ENCODE measurements at regions not wholly inside any gene's neighbourhood (a gene's known extent, or its start where the extent isn't known, plus 50 kb on each side); places are given as distances from the start of the nearest gene placed in this dataset.

DNA sequence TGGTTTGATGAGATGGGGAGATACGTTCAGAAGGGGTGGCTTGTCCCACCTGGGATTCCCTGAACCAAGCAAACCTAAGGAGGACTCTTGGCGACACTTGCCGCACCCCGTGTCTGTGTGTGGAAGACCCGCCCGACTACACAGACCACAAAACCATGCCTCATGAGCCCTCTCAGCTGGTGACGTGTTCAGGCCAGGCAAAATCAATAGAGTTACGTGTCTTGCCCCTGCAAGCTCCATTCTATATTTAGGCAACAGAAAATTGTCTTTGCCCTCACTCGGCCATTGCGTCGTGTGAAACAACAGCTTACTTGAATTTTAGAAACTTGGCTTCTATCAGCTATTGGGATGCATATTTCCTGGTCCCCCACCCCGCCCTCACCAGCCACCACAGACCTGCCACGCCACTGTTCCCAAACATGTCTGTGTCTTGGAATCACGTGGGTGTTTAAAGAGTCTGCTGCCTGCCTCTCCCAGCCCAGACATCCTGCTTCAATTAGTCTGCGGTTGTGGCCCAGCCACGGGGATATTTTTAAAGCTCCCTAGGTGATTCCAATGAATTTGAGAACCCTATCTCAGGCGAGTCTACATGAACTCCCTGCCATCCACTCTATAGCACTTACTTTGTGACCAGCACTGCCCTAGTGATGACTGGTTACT is 279.2 kb upstream of the EXOC2 start:
- DNase-seq (ENCODE audit: insufficient read length, low spot score) (no peak), FAIRE-seq (no peak)
- TF ChIP-seq, protein P1, sequence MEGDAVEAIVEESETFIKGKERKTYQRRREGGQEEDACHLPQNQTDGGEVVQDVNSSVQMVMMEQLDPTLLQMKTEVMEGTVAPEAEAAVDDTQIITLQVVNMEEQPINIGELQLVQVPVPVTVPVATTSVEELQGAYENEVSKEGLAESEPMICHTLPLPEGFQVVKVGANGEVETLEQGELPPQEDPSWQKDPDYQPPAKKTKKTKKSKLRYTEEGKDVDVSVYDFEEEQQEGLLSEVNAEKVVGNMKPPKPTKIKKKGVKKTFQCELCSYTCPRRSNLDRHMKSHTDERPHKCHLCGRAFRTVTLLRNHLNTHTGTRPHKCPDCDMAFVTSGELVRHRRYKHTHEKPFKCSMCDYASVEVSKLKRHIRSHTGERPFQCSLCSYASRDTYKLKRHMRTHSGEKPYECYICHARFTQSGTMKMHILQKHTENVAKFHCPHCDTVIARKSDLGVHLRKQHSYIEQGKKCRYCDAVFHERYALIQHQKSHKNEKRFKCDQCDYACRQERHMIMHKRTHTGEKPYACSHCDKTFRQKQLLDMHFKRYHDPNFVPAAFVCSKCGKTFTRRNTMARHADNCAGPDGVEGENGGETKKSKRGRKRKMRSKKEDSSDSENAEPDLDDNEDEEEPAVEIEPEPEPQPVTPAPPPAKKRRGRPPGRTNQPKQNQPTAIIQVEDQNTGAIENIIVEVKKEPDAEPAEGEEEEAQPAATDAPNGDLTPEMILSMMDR (IDR thresholded peaks at IDR 0.05; ENCODE audit: insufficient read depth, missing control alignments), result no peak

DNA sequence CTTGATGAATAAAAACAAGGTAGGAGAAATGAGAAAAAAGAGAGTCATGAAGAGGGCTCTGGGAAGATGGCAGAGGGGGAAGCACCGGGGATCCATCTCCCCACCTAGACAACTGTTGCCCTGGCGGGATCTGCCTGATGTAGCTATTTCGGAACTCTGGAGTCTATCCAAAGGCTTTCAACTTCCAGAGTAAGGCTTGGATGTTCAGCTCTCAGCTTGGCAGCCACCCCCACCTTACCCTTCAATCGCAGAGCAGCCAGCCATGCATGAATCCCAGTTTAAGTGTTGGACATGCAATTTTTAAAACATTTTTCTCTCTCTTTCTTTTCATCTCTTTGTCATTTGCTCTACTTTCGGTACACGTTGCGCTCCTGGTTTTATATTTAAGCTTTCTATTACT is 275.9 kb upstream of the EXOC2 start:
- TF ChIP-seq, protein P1 (IDR thresholded peaks at IDR 0.05; ENCODE audit: insufficient read depth, missing control alignments), result no peak

DNA sequence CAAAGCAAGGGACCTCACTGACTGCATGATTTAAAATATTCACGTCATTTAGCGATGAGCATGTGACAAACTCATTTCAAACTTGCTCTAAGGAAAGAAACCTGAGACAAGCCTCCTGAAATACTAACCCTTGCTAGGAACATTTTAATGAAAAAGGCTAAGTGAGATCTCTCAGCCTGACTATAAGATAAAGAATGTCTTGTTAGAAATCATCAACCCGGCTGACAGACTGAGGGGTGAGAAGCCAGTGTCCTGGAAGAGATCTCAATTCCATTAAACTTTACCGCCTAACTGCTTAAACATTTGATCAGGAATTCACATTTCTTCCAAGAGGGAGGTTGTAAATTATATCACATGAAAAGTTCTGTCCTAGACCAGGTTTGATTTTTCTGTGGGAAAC is 274.8 kb upstream of the EXOC2 start:
- FAIRE-seq (no peak), DNase-seq (ENCODE audit: insufficient read length, low spot score) (no peak)
- TF ChIP-seq, protein P1 (IDR thresholded peaks at IDR 0.05; ENCODE audit: insufficient read depth, missing control alignments), result no peak

More for the DNA sequence above, 275.9 kb upstream of the EXOC2 start:
- FAIRE-seq (no peak), DNase-seq (ENCODE audit: insufficient read length, low spot score) (no peak)

DNA sequence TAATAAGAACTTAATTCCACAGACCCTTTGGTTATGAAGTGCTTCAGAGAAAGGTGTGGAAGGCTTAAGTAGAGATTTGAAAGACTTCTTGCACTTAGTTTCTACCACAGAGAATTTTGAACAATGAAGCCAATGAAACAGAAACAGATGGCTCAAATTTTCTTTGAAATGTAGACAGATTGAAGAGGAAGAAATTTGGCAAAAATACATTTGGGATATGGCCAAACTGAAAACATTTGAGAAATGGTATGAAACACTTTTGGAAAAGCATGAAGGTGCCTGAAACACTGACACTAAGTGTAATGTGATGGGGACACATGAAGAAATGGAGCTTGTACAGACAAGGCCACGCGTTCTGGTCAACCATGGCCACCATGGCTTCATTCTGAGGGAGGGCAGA is 272.4 kb upstream of the EXOC2 start:
- TF ChIP-seq, protein P1 (IDR thresholded peaks at IDR 0.05; ENCODE audit: insufficient read depth, missing control alignments), result no peak
- FAIRE-seq, result no peak

DNA sequence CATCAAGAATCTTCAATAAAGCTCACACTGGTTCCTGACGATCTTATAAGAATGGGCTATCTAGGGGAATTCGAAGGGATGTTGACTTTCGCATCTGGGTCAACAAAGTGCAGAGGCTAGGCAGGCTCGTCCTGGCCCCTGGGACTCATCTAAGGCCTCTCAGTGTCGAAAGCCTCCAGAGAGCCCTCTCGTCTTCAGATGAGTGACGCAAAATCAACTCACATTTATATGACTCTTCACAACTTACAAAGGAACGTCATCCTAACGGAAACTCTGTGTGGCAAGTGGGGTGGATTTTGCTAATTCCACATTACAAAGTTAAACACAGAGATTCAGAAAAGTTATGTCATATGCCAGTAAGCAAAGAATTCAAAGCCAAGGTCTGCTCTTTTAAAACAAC is 270.5 kb upstream of the EXOC2 start:
- TF ChIP-seq, protein P1 (IDR thresholded peaks at IDR 0.05; ENCODE audit: insufficient read depth, missing control alignments), result no peak
- FAIRE-seq, result no peak

More for the DNA sequence above, 272.4 kb upstream of the EXOC2 start:
- no peak for DNase-seq (ENCODE audit: insufficient read length, low spot score)

DNA sequence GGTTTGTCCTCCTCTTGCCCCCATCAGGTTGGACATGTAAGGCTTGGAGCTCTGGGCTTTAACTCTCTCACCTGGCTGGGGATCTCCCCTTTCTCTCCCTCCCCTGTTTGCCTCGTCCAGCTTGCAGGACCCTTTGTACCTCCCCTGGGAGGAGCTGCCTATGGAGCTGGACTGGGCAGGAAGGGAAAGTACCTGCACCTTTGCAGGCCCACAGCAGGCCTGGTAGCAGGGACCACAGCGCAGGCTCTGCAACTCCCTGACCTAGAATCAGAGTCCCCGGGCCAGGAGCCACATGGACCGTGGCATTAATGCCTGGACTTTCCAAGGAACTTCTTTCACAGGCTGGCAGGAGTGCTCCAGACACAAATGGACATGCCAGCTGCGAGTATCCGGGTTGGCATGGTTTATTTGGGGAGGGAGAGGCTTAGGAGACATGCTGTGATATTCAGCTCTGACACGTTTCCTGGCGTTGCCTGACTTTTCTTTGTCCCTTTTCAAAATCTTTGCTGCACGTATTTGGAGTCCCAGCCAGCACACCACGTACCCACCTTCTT is 268.5 kb upstream of the EXOC2 start:
- FAIRE-seq (no peak), DNase-seq (ENCODE audit: insufficient read length, low spot score) (no peak)
- TF ChIP-seq, protein P1 (IDR thresholded peaks at IDR 0.05; ENCODE audit: insufficient read depth, missing control alignments), result no peak

More for the DNA sequence above, 270.5 kb upstream of the EXOC2 start:
- DNase-seq (ENCODE audit: insufficient read length, low spot score), result no peak

DNA sequence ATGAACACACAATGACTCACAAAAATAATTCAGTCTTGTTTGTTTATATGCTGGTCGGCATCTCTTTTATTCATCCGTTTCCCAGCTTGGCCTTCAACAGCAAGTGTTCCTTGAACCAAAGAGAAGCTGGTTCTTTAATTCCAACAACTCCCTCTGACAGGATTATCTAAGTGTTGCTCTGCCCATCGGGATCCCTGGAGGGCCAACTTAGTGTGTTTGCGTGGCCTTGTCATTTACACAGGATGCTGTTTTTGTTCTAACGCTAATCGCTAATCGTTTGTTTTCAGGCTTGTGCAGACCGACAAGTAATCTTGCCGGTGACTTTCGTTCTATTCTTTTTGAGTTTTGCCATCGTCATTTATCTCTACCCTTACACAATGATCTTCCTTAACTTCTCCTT is 267.4 kb upstream of the EXOC2 start:
- TF ChIP-seq, protein P1 (IDR thresholded peaks at IDR 0.05; ENCODE audit: insufficient read depth, missing control alignments), result no peak
- FAIRE-seq (peak; percentile 90), DNase-seq (ENCODE audit: insufficient read length, low spot score) (no peak)
